ENCODE measurements at regions not wholly inside any gene's neighbourhood (a gene's known extent, or its start where the extent isn't known, plus 50 kb on each side); places are given as distances from the start of the nearest gene placed in this dataset.

GRCh38 chr5:86305050-86305449, 312.7 kb upstream of the COX7C start (continued):
- TF ChIP-seq CTCF (IDR thresholded peaks at IDR 0.05 in 2 of 3, conservative IDR thresholded peaks at IDR 0.05 in 1 of 3; ENCODE audit: insufficient read depth in 2 of 3, low read depth in 1 of 3, low read length in 3 of 3): peak; percentile 6 to 40 (median 26); a peak in 2 of 6 replicates

GRCh38 chr5:86314951-86315350, 302.8 kb upstream of the COX7C start:
- DNase-seq (ENCODE audit: extremely low read depth in 1 of 4, low spot score in 3 of 4): no peak
- H3K9ac ChIP-seq (ENCODE audit: insufficient read depth in 1 of 2, low read depth in 2 of 2, low read length in 2 of 2): no peak overlapping the region
- no peaks in the 10 kb centered on the region for H3K4me1 ChIP-seq (replicated peaks in 1 of 2; ENCODE audit: control insufficient read depth in 2 of 2, insufficient read depth in 2 of 2, low read length in 2 of 2)
- no peaks in the 10 kb centered on the region for H3K9me3 ChIP-seq (replicated peaks; ENCODE audit: control insufficient read depth, insufficient read depth, low read depth, low read length)
- FAIRE-seq: no peak
- ATAC-seq: no peak
- no peak overlapping the region for H3K27ac ChIP-seq (ENCODE audit: extremely low read depth, low read depth, low read length)
- H3K9me1 ChIP-seq (ENCODE audit: control insufficient read depth, insufficient read depth, low read length): no peaks in the 10 kb centered on the region
- CTCF ChIA-PET (ENCODE audit: low intra/inter-chr PET ratio): no interaction called here
- H4K20me1 ChIP-seq (replicated peaks; ENCODE audit: control insufficient read depth, insufficient read depth, low read length): no peaks in the 10 kb centered on the region
- in situ Hi-C loops (cut with MboI) (no loop called here), intact Hi-C loops (cut with micrococcal nuclease) (no loop called here)
- H3K36me3 ChIP-seq (ENCODE audit: control insufficient read depth, insufficient read depth, low read length): no peaks in the 10 kb centered on the region
- H2AFZ ChIP-seq (ENCODE audit: low read depth, low read length): no peak overlapping the region
- POLR2A ChIA-PET: interaction anchor here (0.6 kb wide), 1 partner anchor 302 kb away, joined by 3 read pairs; no protein-coding TSS in a partner anchor
- H3K79me2 ChIP-seq (ENCODE audit: control insufficient read depth, insufficient read depth, low read length): no peaks in the 10 kb centered on the region
- no peak for TF ChIP-seq ESRRB (CRISPR knock-in tag; IDR thresholded peaks at IDR 0.05; ENCODE audit: borderline replicate concordance)
- no peak for TF ChIP-seq HMG20A (CRISPR knock-in tag; conservative IDR thresholded peaks at IDR 0.05)
- TF ChIP-seq CSDE1 (IDR thresholded peaks at IDR 0.05): no peak
- no peak for TF ChIP-seq KLF1 (tag; IDR thresholded peaks at IDR 0.05)
- TF ChIP-seq SMARCC2 (IDR thresholded peaks at IDR 0.05; ENCODE audit: low read depth): no peak
- no peak for TF ChIP-seq HDAC3 (IDR thresholded peaks at IDR 0.05; ENCODE audit: borderline replicate concordance, partially characterized antibody)
- no peak for TF ChIP-seq NCOA1 (IDR thresholded peaks at IDR 0.05; ENCODE audit: low read depth)
- TF ChIP-seq MXI1 (IDR thresholded peaks at IDR 0.05; ENCODE audit: low read depth, low read length): no peak
- no peak for TF ChIP-seq POLR2AphosphoS5 (IDR thresholded peaks at IDR 0.05; ENCODE audit: control insufficient read depth, insufficient read depth, low read depth, low read length)
- H3K27me3 ChIP-seq (ENCODE audit: control insufficient read depth in 2 of 2, insufficient read depth in 2 of 2, low read length in 2 of 2): no peaks in the 10 kb centered on the region
- BruUV-seq (replicated peaks): no TSS peak
- H3K4me3 ChIP-seq: no peak overlapping the region
- H3K4me2 ChIP-seq (ENCODE audit: insufficient read depth, low read length): no peak overlapping the region
